HG03457 (cell line): ENCODE measurements at regions not wholly inside any gene's neighbourhood (a gene's known extent, or its start where the extent isn't known, plus 50 kb on each side); places are given as distances from the start of the nearest gene placed in this dataset.

Source experiments
- ATAC-seq: cut with Tn5 transposase; IDR thresholded peaks from one replicate; pipeline ENCODE4 v1.9.1; 2021; ENCODE audit warnings: moderate number of reproducible peaks; ENCODE audit not compliant: unreplicated experiment

DNA sequence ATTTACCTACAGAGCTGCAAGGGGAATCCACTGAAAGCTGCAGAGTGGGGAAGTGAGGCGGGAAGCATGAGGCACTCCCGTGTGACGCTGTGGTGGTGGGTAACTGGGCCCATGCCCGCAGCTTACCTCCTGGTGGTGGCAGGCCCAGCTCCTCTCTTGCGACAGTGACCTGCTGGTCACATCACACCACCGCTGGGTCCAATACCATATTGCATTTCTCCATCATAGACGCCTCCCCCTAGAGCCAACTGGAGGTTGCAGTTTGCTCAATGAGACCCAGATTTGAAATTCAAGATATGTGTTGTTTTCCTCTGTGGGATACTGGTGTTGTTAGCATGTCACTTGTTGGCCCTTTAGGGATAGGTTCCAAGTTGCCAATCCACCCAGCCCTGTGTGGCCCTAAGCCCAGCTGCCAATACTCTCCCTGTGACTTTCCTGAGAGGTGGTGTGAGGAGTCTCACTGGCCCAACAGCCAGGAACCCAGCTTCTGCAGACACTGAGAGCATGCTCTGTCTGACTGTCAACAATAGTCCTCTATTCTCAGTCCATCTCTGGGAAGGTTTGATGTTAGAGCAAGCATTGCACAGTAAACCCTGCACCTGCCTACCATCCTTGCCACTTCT, 428.3 kb downstream of the GADD45G start:
- ATAC-seq: no peak

GRCh38 chr9:90034071-90034470, 429.3 kb downstream of the GADD45G start:
- ATAC-seq: no peak

GRCh38 chr9:90035471-90035870, 430.7 kb downstream of the GADD45G start:
- ATAC-seq: no peak

- ATAC-seq: no peak
These were observed 432.5 kb downstream of the GADD45G start for GRCh38 chr9:90037146-90037797.

DNA sequence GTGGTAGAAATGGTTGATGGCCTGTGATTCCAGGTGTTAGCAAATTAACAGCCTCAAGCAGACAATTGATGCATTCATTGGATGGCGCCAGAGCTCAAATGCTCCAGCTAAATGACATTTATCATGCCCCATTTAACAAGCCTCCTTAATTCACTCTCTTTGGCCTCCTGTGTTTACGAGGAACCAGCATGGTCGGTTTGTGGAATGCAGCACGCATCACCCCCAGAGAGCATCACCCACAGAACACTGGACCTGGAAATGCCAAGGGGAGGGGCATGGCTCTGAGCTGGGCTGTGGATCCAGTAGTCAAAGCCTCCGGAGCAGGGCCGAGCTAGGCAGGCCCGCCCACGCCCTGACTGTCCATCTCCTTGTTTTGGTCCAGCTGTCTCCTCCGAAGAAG, 434.0 kb downstream of the GADD45G start:
- no peak for ATAC-seq

DNA sequence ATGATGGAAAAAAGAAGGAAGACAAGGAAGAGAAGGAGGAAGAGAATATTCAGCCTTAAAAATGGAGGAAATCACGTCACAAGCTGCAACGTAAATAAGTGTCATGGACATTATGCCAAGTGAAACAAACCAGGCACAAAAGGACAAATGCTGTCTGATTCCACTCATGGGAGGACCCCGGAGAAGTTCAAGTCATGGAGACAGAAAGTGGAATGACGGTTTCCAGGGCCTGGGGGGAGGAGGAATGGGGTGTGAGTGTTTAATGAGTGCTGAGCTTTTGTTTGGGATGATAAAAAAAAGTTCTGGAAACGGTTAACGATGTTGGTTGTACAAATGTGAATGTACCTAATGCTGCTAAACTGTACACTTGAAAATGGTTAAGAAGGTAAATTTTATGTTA, 439.5 kb downstream of the GADD45G start:
- no peak for ATAC-seq

DNA sequence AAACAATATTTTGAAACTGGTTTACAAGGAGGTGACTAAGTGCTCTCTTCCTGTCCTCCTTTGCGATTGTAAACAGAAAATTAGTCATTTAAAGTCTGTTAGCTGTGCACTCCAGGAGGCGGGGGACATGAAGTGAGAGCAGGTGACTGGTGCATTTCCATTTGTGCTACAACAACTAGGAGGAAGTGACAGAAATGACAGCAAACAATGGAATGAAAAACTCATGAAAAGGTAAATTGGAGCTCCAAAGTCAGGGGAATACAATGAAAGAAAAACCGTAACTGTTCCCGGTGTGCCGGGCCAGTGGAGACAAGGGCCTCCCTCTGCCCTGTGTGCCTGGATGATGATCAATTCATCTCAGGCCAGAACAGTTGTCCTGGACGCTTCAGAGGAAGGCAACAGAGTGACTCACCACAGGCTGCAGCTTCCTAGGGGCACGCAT, 439.9 kb downstream of the GADD45G start:
- no peak for ATAC-seq

- no peak for ATAC-seq
These were observed 441.6 kb downstream of the GADD45G start for GRCh38 chr9:90046317-90046861.

DNA sequence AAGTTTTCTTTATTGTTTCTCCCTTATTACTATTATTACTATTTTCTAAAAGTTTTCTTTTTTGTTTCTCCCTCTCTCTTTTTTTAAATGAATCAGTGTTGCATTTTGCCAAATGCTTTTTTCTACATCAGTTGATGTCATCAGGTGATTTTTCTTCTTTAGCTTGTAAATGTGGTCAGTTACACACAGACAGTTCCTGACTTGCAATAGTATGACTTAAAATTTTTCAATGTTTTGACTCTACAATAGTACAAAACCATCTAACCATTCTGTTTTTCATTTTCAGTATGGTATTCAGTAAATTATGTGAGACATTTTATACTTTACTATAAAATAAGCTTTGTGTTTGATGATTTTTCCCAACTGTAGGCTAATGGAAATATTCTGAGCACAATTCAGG, 443.0 kb downstream of the GADD45G start:
- no peak for ATAC-seq

GRCh38 chr9:90052366-90052765, 447.6 kb downstream of the GADD45G start:
- no peak for ATAC-seq

DNA sequence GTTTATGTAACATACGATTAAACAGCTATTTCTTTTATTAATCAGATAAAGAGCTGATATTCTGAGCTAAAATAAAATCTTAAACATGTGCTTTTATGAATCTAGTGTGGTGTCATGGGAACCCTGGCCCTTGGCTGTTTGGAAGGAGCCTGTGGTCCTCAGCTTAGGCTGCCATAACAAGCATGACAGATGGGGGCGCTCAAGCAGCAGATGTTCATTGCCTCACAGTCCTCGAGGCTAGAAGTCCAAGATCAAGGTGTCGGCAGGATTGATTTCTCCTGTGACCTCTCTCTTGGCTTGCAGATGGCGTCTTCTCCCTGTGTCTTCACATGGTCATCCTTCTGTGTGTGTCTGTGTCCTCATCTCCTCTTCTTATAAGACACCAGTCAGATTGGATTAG, 448.2 kb downstream of the GADD45G start:
- no peak for ATAC-seq

DNA sequence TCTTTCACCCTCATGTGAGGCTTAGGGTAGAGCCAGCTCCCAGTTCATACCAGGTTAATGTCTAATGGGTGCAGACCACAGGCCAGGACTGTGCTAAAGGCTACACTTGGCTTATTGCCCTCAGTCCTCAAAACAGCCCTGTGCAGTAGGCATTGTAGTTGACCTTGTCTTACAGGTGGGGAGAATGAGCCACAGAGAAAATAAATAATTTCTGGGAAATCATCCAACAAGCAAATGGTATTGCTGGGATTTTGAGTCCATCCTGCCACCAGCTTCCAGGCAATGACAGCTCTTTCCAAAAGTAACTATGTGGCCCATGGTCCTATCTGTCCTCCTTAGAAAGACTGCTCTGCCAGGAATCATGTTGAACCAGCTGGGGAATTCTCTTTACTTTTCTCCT, 450.0 kb downstream of the GADD45G start:
- no peak for ATAC-seq

DNA sequence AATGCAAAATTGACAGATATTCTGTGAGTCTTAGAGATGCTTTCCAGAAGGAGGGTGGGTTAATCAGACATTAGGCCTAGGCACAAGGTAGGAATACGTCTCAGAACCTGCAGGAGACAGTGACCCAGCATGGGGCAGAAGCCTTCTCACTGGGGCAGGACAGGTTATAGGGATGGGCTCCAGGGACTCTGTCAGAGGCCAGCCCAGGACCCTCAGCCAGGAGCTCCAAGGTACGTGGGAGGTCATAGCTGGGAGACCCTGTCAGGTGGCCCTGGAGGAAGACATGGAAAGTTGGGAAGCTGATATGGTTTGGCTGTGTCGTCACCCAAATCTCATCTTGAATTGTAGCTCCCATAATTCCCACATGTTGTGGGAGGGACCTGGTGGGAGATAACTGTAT, 450.4 kb downstream of the GADD45G start:
- no peak for ATAC-seq

GRCh38 chr9:90057361-90057760, 452.5 kb downstream of the GADD45G start:
- ATAC-seq: no peak

DNA sequence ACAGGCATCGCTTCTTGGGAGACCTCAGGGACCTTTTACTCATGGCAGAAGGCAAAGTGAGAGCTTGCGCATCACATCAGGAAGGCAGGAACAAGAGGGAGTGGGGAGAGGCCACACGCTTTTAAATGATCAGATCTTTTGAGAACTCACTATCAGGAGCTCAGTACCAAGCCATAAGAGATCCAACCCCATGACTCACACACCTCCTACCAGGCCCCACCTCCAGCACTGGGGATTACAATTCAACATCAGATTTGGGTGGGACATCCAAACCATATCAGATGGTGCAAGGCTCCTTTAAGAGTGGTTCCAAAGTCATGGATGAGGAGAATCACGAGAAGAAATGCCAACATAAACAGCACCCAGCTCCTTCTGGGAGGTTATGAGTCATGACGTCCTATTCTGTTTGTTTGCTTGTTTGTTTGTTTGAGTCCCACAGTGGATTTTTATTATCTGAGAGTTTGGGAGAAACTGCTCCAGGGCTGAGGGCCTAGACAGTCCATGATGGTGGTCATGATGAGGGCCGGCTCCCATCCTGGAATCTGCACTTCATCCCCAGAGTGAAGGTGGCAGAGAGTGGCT, 453.5 kb downstream of the GADD45G start:
- no peak for ATAC-seq

DNA sequence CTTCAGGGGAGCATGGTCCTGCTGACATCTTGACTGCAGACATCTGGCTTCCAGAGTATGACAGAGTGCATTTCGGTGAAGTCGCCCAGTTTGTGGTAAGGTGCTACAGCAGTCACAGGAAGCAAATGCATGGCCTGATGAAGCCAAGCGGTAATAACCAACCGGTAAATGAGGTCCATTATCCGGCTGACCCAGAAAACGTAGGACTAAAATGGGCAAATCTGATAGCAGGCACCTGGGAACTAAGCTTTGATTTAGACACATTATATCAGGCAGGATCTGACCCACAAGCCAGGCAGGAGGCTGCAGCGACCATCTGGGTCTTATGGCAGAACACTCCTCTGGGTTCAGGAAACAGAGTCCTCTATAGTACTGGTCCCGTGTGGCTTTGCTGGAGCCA, 454.6 kb downstream of the GADD45G start:
- no peak for ATAC-seq

- ATAC-seq: no peak
These were observed 455.4 kb downstream of the GADD45G start for GRCh38 chr9:90060256-90060655.

- ATAC-seq: no peak
These were observed 456.4 kb downstream of the GADD45G start for GRCh38 chr9:90061187-90061586.

DNA sequence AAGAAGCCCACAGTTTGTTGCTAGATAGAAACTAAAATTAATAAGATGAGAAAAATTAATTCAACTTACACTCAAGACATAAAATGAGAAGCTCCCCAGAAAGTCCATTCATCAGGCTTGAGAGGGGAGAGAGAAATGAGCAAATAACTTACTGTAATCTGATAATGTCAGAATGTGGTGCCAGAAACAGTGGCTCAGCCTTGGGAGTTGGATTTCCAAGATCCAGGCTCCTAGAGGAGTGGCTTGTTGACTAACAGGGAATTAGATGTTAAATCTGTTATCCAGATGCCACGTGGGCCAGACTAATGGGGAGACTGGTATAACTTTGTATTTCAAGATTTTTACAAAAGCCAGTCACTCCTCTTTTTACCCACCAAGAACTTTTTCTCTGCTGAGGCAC, 458.2 kb downstream of the GADD45G start:
- no peak for ATAC-seq

DNA sequence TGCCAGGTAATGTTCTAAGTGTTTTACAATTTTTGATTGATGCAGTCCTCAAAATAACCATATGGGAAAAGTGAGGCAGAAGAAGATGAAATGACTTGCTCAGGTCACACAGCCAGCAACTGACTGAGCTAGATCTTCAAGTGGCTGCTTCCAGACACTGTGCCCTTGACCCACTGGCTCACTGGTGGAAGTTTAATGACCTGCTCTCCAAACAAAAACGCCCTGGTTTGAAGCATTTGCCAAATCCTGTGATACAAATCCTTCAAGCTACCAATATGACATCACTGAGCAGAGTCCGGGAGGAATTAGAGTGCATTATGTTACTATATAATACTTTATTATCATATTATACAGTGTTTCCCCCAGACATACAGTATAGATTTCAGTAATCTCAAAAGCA, 459.4 kb downstream of the GADD45G start:
- ATAC-seq: no peak

GRCh38 chr9:90064971-90065370, 460.2 kb downstream of the GADD45G start:
- ATAC-seq: no peak

DNA sequence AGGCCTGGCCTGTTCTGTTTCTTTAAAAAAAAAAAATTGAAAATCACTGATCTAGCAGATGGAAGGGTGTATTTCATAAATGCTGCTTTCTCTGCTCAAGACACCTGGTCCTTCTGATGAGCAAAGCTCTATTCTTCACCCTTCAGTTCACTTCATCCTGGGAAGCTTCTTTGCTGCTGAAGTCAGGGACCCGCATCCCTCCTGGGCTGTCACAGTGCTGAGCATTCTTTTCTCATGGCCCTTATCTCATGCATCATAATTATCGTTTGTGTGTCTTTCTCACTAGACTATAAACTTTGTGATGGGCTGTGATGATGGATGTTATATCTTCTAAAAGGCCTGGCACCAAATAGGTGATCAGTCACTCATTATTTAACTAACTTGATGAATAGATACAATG, 461.0 kb downstream of the GADD45G start:
- no peak for ATAC-seq
